GM23338 (cell line): ENCODE measurements at regions not wholly inside any gene's neighbourhood (a gene's known extent, or its start where the extent isn't known, plus 50 kb on each side); places are given as distances from the start of the nearest gene placed in this dataset.
A peak's percentile ranks its signal among the peaks of the same experiment; 100 is the strongest.

Experiments used
- ATAC-seq: fragments of 200-7000 bp; cut with Tn5 transposase; 3 replicates; pipeline ENCODE4 v1.9.1; 2020
- DNase-seq: peaks from one replicate; pipeline ENCODE4 v3.0.0-alpha.2; 2015; ENCODE audit warnings: low spot score
- H2AFZ ChIP-seq: fragments of 200-600 bp; sonication (generic); 2 replicates; pipeline ENCODE4 v1.8.0; 2016; ENCODE audit warnings: antibody characterized with exemption, mild to moderate bottlenecking, moderate library complexity
- H3F3A ChIP-seq: fragments of 200-600 bp; sonication (generic); replicated peaks from 2 replicates; pipeline ENCODE4 v1.8.0; 2017; ENCODE audit warnings: antibody characterized with exemption, mixed run types, low read depth
- H3K27ac ChIP-seq: fragments of 200-600 bp; sonication (generic); 2 replicates; pipeline ENCODE4 v1.6.1; 2016; ENCODE audit warnings: low read depth
- H3K27me3 ChIP-seq: fragments of 200-600 bp; sonication (generic); 2 replicates; pipeline ENCODE4 v1.8.0; 2016; ENCODE audit warnings: mild to moderate bottlenecking, mixed run types, moderate library complexity; ENCODE audit not compliant: insufficient read depth
- H3K36me3 ChIP-seq: fragments of 200-600 bp; sonication (generic); 2 replicates; pipeline ENCODE4 v1.8.0; 2016; ENCODE audit warnings: mild to moderate bottlenecking; ENCODE audit not compliant: insufficient read depth
- H3K4me1 ChIP-seq: fragments of 200-600 bp; sonication (generic); 2 replicates; pipeline ENCODE4 v1.8.0; 2016; ENCODE audit warnings: mild to moderate bottlenecking, moderate library complexity; ENCODE audit not compliant: insufficient read depth
- H3K4me2 ChIP-seq: fragments of 200-600 bp; sonication (generic); 2 replicates; pipeline ENCODE4 v1.7.1; 2017; ENCODE audit warnings: mixed run types
- H3K4me3 ChIP-seq: fragments of 200-600 bp; sonication (generic); 2 replicates; pipeline ENCODE4 v1.6.1; 2016; ENCODE audit warnings: mixed run types
- H3K79me2 ChIP-seq: fragments of 200-600 bp; sonication (generic); replicated peaks from 2 replicates; pipeline ENCODE4 v1.8.0; 2017; ENCODE audit warnings: mild to moderate bottlenecking; ENCODE audit not compliant: insufficient read depth
- H3K9me2 ChIP-seq: fragments of 200-600 bp; sonication (generic); 2 replicates; pipeline ENCODE4 v1.8.0; 2017; ENCODE audit not compliant: insufficient read depth
- H4K20me1 ChIP-seq: fragments of 200-600 bp; sonication (generic); replicated peaks from 2 replicates; pipeline ENCODE4 v1.8.0; 2017; ENCODE audit warnings: mild to moderate bottlenecking; ENCODE audit not compliant: insufficient read depth
- H3K27ac Mint-ChIP-seq: 2 replicates; pipeline ENCODE4 v1.8.0; 2020; ENCODE audit warnings: inconsistent platforms, mild to moderate bottlenecking, moderate library complexity, mixed read lengths
- H3K27me3 Mint-ChIP-seq: 3 replicates; pipeline ENCODE4 v1.8.0; 2022; ENCODE audit warnings: low read depth, mild to moderate bottlenecking, moderate library complexity, mixed read lengths, inconsistent platforms; ENCODE audit not compliant: insufficient read depth, poor library complexity
- H3K36me3 Mint-ChIP-seq: 3 replicates; pipeline ENCODE4 v1.8.0; 2021; ENCODE audit warnings: low read depth, mild to moderate bottlenecking, inconsistent platforms, moderate library complexity, mixed read lengths
- H3K4me1 Mint-ChIP-seq: 3 replicates; pipeline ENCODE4 v1.8.0; 2020; ENCODE audit warnings: mild to moderate bottlenecking, inconsistent platforms, mixed read lengths
- H3K4me3 Mint-ChIP-seq: 3 replicates; pipeline ENCODE4 v1.8.0; 2021; ENCODE audit warnings: moderate library complexity, mild to moderate bottlenecking, inconsistent platforms, mixed read lengths
- H3K9me3 Mint-ChIP-seq: 3 replicates; pipeline ENCODE4 v1.8.0; 2020; ENCODE audit warnings: moderate library complexity, mild to moderate bottlenecking, inconsistent platforms, mixed read lengths
- CREB1 ChIP-seq: fragments of 250-450 bp; sonication (Bioruptor Pico); IDR thresholded peaks from 2 replicates; pipeline ENCODE4 v1.5.0; 2020; ENCODE audit warnings: low read depth, mild to moderate bottlenecking, moderate library complexity
- EZH2 ChIP-seq: fragments of 200-600 bp; sonication (generic); IDR thresholded peaks from one replicate; pipeline ENCODE4 v1.8.0; 2017; ENCODE audit warnings: antibody characterized with exemption, mild to moderate bottlenecking, low read depth; ENCODE audit not compliant: unreplicated experiment
- EZH2phosphoT487 ChIP-seq: fragments of 200-600 bp; sonication (generic); IDR thresholded peaks from one replicate; pipeline ENCODE4 v1.8.1; 2018; ENCODE audit warnings: antibody characterized with exemption; ENCODE audit not compliant: unreplicated experiment
- NANOG ChIP-seq: IDR thresholded peaks from 2 replicates; pipeline ENCODE4 v1.6.1; 2016; ENCODE audit warnings: antibody characterized with exemption, borderline replicate concordance
- POLR2AphosphoS5 ChIP-seq: IDR thresholded peaks from 2 replicates; pipeline ENCODE4 v1.6.1; 2016; ENCODE audit warnings: antibody characterized with exemption, low read depth
- STAT1 ChIP-seq: IDR thresholded peaks from one replicate; pipeline ENCODE4 v1.6.1; 2016; ENCODE audit warnings: antibody characterized with exemption; ENCODE audit not compliant: unreplicated experiment
- ZNF114 ChIP-seq: fragments of 250-450 bp; sonication (Bioruptor Pico); IDR thresholded peaks from 2 replicates; pipeline ENCODE4 v1.5.0; 2020; ENCODE audit warnings: mild to moderate bottlenecking, moderate library complexity
- TF ChIP-seq, protein P1 (sequence below), 2 experiments: fragments of 200-600 bp in 1 of 2; sonication (generic) in 1 of 2; conservative IDR thresholded peaks; 2 replicates each; pipeline versions ENCODE4 v1.5.1 to v1.6.1; 2016 to 2017; ENCODE audit warnings: antibody characterized with exemption in 2 of 2, low read depth in 2 of 2, mild to moderate bottlenecking in 2 of 2, moderate library complexity in 1 of 2
- TF ChIP-seq, protein P2 (sequence below): IDR thresholded peaks from 2 replicates; pipeline ENCODE4 v1.6.1; 2016; ENCODE audit warnings: antibody characterized with exemption
- TF ChIP-seq, protein P3 (sequence below): fragments of 250-450 bp; sonication (Bioruptor Pico); IDR thresholded peaks from 2 replicates; pipeline ENCODE4 v1.5.0; 2020; ENCODE audit warnings: mild to moderate bottlenecking, moderate library complexity

DNA sequence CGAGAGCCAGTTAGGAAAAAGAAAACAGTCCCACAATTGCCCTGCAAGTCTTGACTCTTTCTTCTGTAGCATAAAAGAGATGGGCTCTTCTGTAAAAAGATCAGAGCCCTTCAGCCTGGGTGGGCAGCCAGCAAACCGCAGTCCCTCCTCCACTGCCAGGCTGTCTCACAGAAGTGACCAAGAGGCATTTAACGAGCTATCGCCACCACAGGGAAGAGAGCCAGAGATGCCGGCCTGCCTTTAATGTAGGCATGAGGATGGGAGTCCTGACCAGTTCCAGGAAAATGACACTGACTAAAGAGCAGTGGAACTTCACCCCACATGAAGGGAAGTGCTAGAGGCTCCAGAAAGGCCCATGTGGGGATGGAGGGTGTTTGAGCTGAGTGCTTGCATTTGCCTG, 264.6 kb downstream of the NDUFS4 start:
- Histone ChIP-seq H3K4me3 (no peak overlapping the region), H3K27me3 (no peaks in the 10 kb centered on the region), H3K79me2 (no peaks in the 10 kb centered on the region), H3K4me2 (no peak overlapping the region), H3K4me1 (no peaks in the 10 kb centered on the region), H3K9me2 (peaks cover 9% of the 10 kb centered on the region; the same call in 1 of the 2 replicates), H3K36me3 (no peaks in the 10 kb centered on the region), H4K20me1 (no peaks in the 10 kb centered on the region), H2AFZ (peak overlapping the region; percentile 23; the same call in 1 of the 2 replicates), H3K27ac (no peak overlapping the region), H3F3A (no peaks in the 10 kb centered on the region)
- no peak overlapping the region for H3K27ac Mint-ChIP-seq
- DNase-seq (no peak), ATAC-seq (no peak)
- no peaks in the 10 kb centered on the region for H3K4me1 Mint-ChIP-seq
- H3K27me3 Mint-ChIP-seq = peaks cover 3% of the 10 kb centered on the region
- no peak overlapping the region for H3K4me3 Mint-ChIP-seq
- TF ChIP-seq ZNF114 (CRISPR knock-in tag) (no peak), CREB1 (no peak), EZH2 (no peak), NANOG (no peak), EZH2phosphoT487 (no peak), STAT1 (no peak), POLR2AphosphoS5 (no peak)
- TF ChIP-seq, protein P1, sequence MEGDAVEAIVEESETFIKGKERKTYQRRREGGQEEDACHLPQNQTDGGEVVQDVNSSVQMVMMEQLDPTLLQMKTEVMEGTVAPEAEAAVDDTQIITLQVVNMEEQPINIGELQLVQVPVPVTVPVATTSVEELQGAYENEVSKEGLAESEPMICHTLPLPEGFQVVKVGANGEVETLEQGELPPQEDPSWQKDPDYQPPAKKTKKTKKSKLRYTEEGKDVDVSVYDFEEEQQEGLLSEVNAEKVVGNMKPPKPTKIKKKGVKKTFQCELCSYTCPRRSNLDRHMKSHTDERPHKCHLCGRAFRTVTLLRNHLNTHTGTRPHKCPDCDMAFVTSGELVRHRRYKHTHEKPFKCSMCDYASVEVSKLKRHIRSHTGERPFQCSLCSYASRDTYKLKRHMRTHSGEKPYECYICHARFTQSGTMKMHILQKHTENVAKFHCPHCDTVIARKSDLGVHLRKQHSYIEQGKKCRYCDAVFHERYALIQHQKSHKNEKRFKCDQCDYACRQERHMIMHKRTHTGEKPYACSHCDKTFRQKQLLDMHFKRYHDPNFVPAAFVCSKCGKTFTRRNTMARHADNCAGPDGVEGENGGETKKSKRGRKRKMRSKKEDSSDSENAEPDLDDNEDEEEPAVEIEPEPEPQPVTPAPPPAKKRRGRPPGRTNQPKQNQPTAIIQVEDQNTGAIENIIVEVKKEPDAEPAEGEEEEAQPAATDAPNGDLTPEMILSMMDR (conservative IDR thresholded peaks at IDR 0.05; ENCODE audit: low read depth in 2 of 2) = no peak
- TF ChIP-seq, protein P2, sequence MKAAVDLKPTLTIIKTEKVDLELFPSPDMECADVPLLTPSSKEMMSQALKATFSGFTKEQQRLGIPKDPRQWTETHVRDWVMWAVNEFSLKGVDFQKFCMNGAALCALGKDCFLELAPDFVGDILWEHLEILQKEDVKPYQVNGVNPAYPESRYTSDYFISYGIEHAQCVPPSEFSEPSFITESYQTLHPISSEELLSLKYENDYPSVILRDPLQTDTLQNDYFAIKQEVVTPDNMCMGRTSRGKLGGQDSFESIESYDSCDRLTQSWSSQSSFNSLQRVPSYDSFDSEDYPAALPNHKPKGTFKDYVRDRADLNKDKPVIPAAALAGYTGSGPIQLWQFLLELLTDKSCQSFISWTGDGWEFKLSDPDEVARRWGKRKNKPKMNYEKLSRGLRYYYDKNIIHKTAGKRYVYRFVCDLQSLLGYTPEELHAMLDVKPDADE = no peak
- TF ChIP-seq, protein P3, sequence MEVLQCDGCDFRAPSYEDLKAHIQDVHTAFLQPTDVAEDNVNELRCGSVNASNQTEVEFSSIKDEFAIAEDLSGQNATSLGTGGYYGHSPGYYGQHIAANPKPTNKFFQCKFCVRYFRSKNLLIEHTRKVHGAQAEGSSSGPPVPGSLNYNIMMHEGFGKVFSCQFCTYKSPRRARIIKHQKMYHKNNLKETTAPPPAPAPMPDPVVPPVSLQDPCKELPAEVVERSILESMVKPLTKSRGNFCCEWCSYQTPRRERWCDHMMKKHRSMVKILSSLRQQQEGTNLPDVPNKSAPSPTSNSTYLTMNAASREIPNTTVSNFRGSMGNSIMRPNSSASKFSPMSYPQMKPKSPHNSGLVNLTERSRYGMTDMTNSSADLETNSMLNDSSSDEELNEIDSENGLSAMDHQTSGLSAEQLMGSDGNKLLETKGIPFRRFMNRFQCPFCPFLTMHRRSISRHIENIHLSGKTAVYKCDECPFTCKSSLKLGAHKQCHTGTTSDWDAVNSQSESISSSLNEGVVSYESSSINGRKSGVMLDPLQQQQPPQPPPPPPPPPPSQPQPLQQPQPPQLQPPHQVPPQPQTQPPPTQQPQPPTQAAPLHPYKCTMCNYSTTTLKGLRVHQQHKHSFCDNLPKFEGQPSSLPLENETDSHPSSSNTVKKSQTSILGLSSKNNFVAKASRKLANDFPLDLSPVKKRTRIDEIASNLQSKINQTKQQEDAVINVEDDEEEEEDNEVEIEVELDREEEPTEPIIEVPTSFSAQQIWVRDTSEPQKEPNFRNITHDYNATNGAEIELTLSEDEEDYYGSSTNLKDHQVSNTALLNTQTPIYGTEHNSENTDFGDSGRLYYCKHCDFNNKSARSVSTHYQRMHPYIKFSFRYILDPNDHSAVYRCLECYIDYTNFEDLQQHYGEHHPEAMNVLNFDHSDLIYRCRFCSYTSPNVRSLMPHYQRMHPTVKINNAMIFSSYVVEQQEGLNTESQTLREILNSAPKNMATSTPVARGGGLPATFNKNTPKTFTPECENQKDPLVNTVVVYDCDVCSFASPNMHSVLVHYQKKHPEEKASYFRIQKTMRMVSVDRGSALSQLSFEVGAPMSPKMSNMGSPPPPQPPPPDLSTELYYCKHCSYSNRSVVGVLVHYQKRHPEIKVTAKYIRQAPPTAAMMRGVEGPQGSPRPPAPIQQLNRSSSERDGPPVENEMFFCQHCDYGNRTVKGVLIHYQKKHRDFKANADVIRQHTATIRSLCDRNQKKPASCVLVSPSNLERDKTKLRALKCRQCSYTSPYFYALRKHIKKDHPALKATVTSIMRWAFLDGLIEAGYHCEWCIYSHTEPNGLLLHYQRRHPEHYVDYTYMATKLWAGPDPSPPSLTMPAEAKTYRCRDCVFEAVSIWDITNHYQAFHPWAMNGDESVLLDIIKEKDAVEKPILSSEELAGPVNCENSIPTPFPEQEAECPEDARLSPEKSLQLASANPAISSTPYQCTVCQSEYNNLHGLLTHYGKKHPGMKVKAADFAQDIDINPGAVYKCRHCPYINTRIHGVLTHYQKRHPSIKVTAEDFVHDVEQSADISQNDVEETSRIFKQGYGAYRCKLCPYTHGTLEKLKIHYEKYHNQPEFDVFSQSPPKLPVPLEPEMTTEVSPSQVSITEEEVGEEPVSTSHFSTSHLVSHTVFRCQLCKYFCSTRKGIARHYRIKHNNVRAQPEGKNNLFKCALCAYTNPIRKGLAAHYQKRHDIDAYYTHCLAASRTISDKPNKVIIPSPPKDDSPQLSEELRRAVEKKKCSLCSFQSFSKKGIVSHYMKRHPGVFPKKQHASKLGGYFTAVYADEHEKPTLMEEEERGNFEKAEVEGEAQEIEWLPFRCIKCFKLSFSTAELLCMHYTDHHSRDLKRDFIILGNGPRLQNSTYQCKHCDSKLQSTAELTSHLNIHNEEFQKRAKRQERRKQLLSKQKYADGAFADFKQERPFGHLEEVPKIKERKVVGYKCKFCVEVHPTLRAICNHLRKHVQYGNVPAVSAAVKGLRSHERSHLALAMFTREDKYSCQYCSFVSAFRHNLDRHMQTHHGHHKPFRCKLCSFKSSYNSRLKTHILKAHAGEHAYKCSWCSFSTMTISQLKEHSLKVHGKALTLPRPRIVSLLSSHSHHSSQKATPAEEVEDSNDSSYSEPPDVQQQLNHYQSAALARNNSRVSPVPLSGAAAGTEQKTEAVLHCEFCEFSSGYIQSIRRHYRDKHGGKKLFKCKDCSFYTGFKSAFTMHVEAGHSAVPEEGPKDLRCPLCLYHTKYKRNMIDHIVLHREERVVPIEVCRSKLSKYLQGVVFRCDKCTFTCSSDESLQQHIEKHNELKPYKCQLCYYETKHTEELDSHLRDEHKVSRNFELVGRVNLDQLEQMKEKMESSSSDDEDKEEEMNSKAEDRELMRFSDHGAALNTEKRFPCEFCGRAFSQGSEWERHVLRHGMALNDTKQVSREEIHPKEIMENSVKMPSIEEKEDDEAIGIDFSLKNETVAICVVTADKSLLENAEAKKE = no peak
- peaks cover 5% of the 10 kb centered on the region; the same call in 2 of the 3 replicates for H3K9me3 Mint-ChIP-seq
- peaks cover 5% of the 10 kb centered on the region; the same call in 1 of the 3 replicates for H3K36me3 Mint-ChIP-seq
